A549 (cell line): ENCODE measurements at regions not wholly inside any gene's neighbourhood (a gene's known extent, or its start where the extent isn't known, plus 50 kb on each side); places are given as distances from the start of the nearest gene placed in this dataset.

Source experiments
- ATAC-seq, 2 experiments: fragments of 200-7000 bp in 1 of 2; fragments of >200 bp in 1 of 2; cut with Nextera tagmentation in 1 of 2; cut with Tn5 transposase in 1 of 2; 3 replicates each; pipeline versions ENCODE4 v1.8.0 to v1.9.1; 2018 to 2020; ENCODE audit warnings: mild to moderate bottlenecking in 1 of 2, moderate library complexity in 1 of 2
- CTCF ChIA-PET: fragments of 300-600 bp; sonication (Branson Sonifier 250); formaldehyde crosslinking; extraction: SDS; loops from one replicate; lab custom pipeline; 2021; ENCODE audit warnings: antibody characterized with exemption, inconsistent platforms; lab: Yijun Ruan, JAX
- POLR2A ChIA-PET: fragments of 350-600 bp; formaldehyde crosslinking; extraction: SDS; loops from one replicate; lab custom pipeline; 2021; ENCODE audit warnings: antibody characterized with exemption, inconsistent platforms; lab: Yijun Ruan, JAX
- DNase-seq, 2 experiments: peaks; one replicate each; pipeline versions ENCODE4 v3.0.0 to v3.0.0-alpha.2; 2011 to 2016; ENCODE audit warnings: low read depth in 1 of 2, low spot score in 1 of 2
- FAIRE-seq: peaks from 2 replicates; lab custom pipeline; 2011; peaks lifted over from hg19 to GRCh38; lab: Jason Lieb, UNC
- H3K27ac ChIP-seq, 2 experiments: fragments of >200 bp; sonication (Bioruptor Twin); formaldehyde crosslinking; 3 replicates each; pipeline ENCODE4 v1.5.1; 2016 to 2017
- H3K4me1 ChIP-seq: fragments of >200 bp; sonication (Bioruptor Twin); formaldehyde crosslinking; 3 replicates; pipeline ENCODE4 v1.6.1; 2016
- H3K4me2 ChIP-seq: fragments of >200 bp; sonication (Bioruptor Twin); formaldehyde crosslinking; 3 replicates; pipeline ENCODE4 v1.6.1; 2016
- H3K4me3 ChIP-seq: fragments of >200 bp; sonication (Bioruptor Twin); formaldehyde crosslinking; 3 replicates; pipeline ENCODE4 v1.5.1; 2016
- H3K9me3 ChIP-seq: fragments of >200 bp; sonication (Bioruptor Twin); formaldehyde crosslinking; 3 replicates; pipeline ENCODE4 v1.6.1; 2016
- CBX2 ChIP-seq: fragments of 200-600 bp; sonication (generic); IDR thresholded peaks from 2 replicates; pipeline ENCODE4 v1.6.1; 2016; ENCODE audit warnings: low read depth, mild to moderate bottlenecking, borderline replicate concordance
- CBX8 ChIP-seq: fragments of 200-600 bp; sonication (generic); IDR thresholded peaks from 2 replicates; pipeline ENCODE4 v1.6.1; 2016
- CEBPB ChIP-seq, 2 experiments: fragments of >200 bp in 1 of 2; sonication (Bioruptor Twin) in 1 of 2; formaldehyde crosslinking in 1 of 2; IDR thresholded peaks; 2 replicates each; pipeline ENCODE4 v1.6.1; 2012 to 2016
- EHF ChIP-seq: fragments of 250-450 bp; sonication (Bioruptor Pico); IDR thresholded peaks from 2 replicates; pipeline ENCODE4 v1.5.0; 2020; ENCODE audit warnings: mild to moderate bottlenecking
- FOSL2 ChIP-seq, 2 experiments: fragments of 450-650 bp in 1 of 2; fragments of >200 bp in 1 of 2; sonication (Bioruptor Twin) in 1 of 2; formaldehyde crosslinking; IDR thresholded peaks; 2 replicates each; pipeline versions ENCODE4 v1.5.0 to v1.6.1; 2016 to 2020; ENCODE audit warnings: mild to moderate bottlenecking in 1 of 2, moderate library complexity in 1 of 2
- FOXS1 ChIP-seq: fragments of 250-450 bp; sonication (Bioruptor Pico); IDR thresholded peaks from 2 replicates; pipeline ENCODE4 v1.5.0; 2020; ENCODE audit warnings: mild to moderate bottlenecking, moderate library complexity
- HDAC2 ChIP-seq: fragments of 200-600 bp; sonication (generic); IDR thresholded peaks from 2 replicates; pipeline ENCODE4 v1.6.1; 2016
- HEYL ChIP-seq: fragments of 250-450 bp; sonication (Bioruptor Pico); IDR thresholded peaks from 2 replicates; pipeline ENCODE4 v1.8.0; 2021; ENCODE audit warnings: mild to moderate bottlenecking, moderate library complexity
- HOXB13 ChIP-seq: fragments of 250-450 bp; sonication (Bioruptor Pico); IDR thresholded peaks from 2 replicates; pipeline ENCODE4 v1.5.0; 2020; ENCODE audit warnings: low read depth, mild to moderate bottlenecking, moderate library complexity
- JUN ChIP-seq, 2 experiments: fragments of >200 bp; sonication (Bioruptor Twin); formaldehyde crosslinking; IDR thresholded peaks; 2 replicates in 1 of 2; 3 replicates in 1 of 2; pipeline ENCODE4 v1.6.1; 2016 to 2017
- KDM1A ChIP-seq: fragments of 200-600 bp; sonication (generic); IDR thresholded peaks from 2 replicates; pipeline ENCODE4 v1.6.1; 2016; ENCODE audit warnings: low read depth, mild to moderate bottlenecking
- KDM5A ChIP-seq: fragments of 200-600 bp; sonication (generic); IDR thresholded peaks from 2 replicates; pipeline ENCODE4 v1.6.1; 2016; ENCODE audit warnings: antibody characterized with exemption, mild to moderate bottlenecking
- MAFK ChIP-seq: fragments of 450-650 bp; IDR thresholded peaks from 2 replicates; pipeline ENCODE4 v1.6.1; 2014; ENCODE audit not compliant: partially characterized antibody
- MAZ ChIP-seq: fragments of 150-350 bp; IDR thresholded peaks from 2 replicates; pipeline ENCODE4 v1.6.1; 2014; ENCODE audit warnings: antibody characterized with exemption, low read depth, low read length, borderline replicate concordance
- MYC ChIP-seq: IDR thresholded peaks from 2 replicates; pipeline ENCODE4 v1.6.1; 2012; ENCODE audit warnings: mild to moderate bottlenecking, inconsistent platforms, low read length, improper control_type of control experiment, borderline replicate concordance
- NFE2L2 ChIP-seq: fragments of 150-350 bp; conservative IDR thresholded peaks from 2 replicates; pipeline ENCODE4 v1.6.1; 2014; ENCODE audit warnings: low read length
- POLR2AphosphoS2 ChIP-seq: conservative IDR thresholded peaks from 2 replicates; pipeline ENCODE4 v1.6.1; 2012; ENCODE audit warnings: low read length, improper control_type of control experiment, inconsistent platforms
- RAD21 ChIP-seq, 2 experiments: fragments of >200 bp in 1 of 2; sonication (Bioruptor Twin) in 1 of 2; formaldehyde crosslinking in 1 of 2; IDR thresholded peaks in 1 of 2; conservative IDR thresholded peaks in 1 of 2; 2 replicates in 1 of 2; 3 replicates in 1 of 2; pipeline ENCODE4 v1.6.1; 2012 to 2018; ENCODE audit warnings: inconsistent platforms in 1 of 2
- RFX5 ChIP-seq: fragments of 450-650 bp; IDR thresholded peaks from 2 replicates; pipeline ENCODE4 v1.7.1; 2014; ENCODE audit warnings: antibody characterized with exemption, mild to moderate bottlenecking, moderate library complexity
- TFCP2L1 ChIP-seq: fragments of 250-450 bp; sonication (Bioruptor Pico); IDR thresholded peaks from 2 replicates; pipeline ENCODE4 v1.5.0; 2021; ENCODE audit warnings: mild to moderate bottlenecking
- TP53 ChIP-seq: fragments of 250-450 bp; sonication (Bioruptor Pico); IDR thresholded peaks from 2 replicates; pipeline ENCODE4 v1.5.0; 2021; ENCODE audit warnings: mild to moderate bottlenecking, moderate library complexity
- ZFP36 ChIP-seq: fragments of 450-650 bp; IDR thresholded peaks from 2 replicates; pipeline ENCODE4 v1.6.1; 2014; ENCODE audit warnings: borderline replicate concordance; ENCODE audit not compliant: partially characterized antibody
- ZNF302 ChIP-seq: fragments of 250-450 bp; sonication (Bioruptor Pico); IDR thresholded peaks from 2 replicates; pipeline ENCODE4 v1.9.0; 2021; ENCODE audit warnings: inconsistent platforms, mild to moderate bottlenecking, moderate library complexity
- WGBS: methylation state at CpG from one replicate; pipeline ENCODE4 v1.1.6; 2017; ENCODE audit errors: missing lambda C conversion rate; 5-methylcytosine and 5-hydroxymethylcytosine counted together
- TF ChIP-seq, protein P1 (sequence below): fragments of 150-350 bp; IDR thresholded peaks from 2 replicates; pipeline ENCODE4 v1.6.1; 2014; ENCODE audit warnings: low read depth, mild to moderate bottlenecking, low read length
- TF ChIP-seq, protein P2 (sequence below): IDR thresholded peaks from 2 replicates; pipeline ENCODE4 v1.6.1; 2012
- TF ChIP-seq, protein P3 (sequence below): IDR thresholded peaks from 2 replicates; pipeline ENCODE4 v1.6.1; 2012; ENCODE audit warnings: low read depth, borderline replicate concordance
- TF ChIP-seq, protein P4 (sequence below): fragments of >200 bp; sonication (Bioruptor Twin); formaldehyde crosslinking; IDR thresholded peaks from 2 replicates; pipeline ENCODE4 v1.6.1; 2016
- TF ChIP-seq, protein P5 (sequence below): fragments of >200 bp; sonication (Bioruptor Twin); formaldehyde crosslinking; IDR thresholded peaks from 3 replicates; pipeline ENCODE4 v1.6.1; 2016
- TF ChIP-seq, protein P6 (sequence below): fragments of >200 bp; sonication (Bioruptor Twin); formaldehyde crosslinking; IDR thresholded peaks from 3 replicates; pipeline ENCODE4 v1.5.1; 2016

DNA sequence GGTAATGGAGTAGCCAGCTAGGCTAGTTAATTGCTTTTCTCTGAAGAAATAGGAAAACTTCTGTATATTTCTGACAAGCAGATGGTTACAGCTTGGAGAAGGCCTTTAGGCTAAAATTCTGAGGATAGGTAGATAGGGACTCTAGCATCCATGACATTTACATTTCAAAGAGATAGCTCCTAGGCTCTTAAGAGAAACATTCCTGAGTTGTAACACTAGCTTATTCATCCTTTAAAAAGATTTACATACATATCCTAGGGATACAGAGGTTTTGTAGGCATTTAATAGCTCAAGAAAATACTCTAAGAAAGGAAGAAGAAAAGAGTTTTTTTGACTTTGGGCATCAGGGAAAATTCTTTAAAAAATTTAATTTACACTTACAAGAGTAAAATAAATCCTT is 130.9 kb upstream of the CCDC179 start:
- ATAC-seq (no peak), FAIRE-seq (no peak), DNase-seq (no peak)
- no peak overlapping the region for H3K4me2 ChIP-seq
- TF ChIP-seq KDM1A (no peak), EHF (CRISPR knock-in tag) (no peak), RAD21 (conservative IDR thresholded peaks at IDR 0.05 in 1 of 2, IDR thresholded peaks at IDR 0.05 in 1 of 2) (no peak), RFX5 (no peak), JUN (IDR thresholded peaks at IDR 0.05) (no peak), TP53 (CRISPR knock-in tag) (no peak), CBX8 (no peak), CBX2 (no peak), CEBPB (IDR thresholded peaks at IDR 0.05) (no peak), FOXS1 (CRISPR knock-in tag) (no peak)
- TF ChIP-seq, protein P1, sequence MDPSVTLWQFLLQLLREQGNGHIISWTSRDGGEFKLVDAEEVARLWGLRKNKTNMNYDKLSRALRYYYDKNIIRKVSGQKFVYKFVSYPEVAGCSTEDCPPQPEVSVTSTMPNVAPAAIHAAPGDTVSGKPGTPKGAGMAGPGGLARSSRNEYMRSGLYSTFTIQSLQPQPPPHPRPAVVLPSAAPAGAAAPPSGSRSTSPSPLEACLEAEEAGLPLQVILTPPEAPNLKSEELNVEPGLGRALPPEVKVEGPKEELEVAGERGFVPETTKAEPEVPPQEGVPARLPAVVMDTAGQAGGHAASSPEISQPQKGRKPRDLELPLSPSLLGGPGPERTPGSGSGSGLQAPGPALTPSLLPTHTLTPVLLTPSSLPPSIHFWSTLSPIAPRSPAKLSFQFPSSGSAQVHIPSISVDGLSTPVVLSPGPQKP = no peak
- TF ChIP-seq, protein P2, sequence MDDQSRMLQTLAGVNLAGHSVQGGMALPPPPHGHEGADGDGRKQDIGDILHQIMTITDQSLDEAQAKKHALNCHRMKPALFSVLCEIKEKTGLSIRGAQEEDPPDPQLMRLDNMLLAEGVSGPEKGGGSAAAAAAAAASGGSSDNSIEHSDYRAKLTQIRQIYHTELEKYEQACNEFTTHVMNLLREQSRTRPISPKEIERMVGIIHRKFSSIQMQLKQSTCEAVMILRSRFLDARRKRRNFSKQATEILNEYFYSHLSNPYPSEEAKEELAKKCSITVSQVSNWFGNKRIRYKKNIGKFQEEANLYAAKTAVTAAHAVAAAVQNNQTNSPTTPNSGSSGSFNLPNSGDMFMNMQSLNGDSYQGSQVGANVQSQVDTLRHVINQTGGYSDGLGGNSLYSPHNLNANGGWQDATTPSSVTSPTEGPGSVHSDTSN = no peak
- no peak overlapping the region for H3K4me3 ChIP-seq
- no peak overlapping the region for H3K27ac ChIP-seq
- no peaks in the 10 kb centered on the region for H3K4me1 ChIP-seq
- ChIA-PET POLR2A (no interaction called here), CTCF (no interaction called here)
- no peaks in the 10 kb centered on the region for H3K9me3 ChIP-seq

DNA sequence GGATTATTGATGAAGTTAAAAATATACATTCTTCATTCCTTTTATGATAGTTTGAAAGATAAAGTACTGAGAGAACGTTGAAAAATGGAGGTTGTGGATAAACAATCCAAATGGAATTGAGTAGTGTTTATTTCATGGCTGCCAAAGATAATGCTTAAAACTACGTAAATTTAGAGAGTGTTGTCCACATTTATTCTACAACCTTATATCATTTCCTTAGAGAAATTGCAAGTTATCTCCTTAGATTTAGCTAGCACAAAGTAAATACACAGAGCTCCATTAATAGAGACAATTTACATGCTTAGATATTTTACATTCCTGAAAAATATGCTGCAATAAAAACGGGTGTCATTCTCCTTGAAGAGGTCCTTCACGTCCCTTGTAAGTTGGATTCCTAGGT is 146.5 kb upstream of the CCDC179 start:
- 5% methylated on average over 4 of the region's 4 CpGs for WGBS
- Histone ChIP-seq H3K4me1 (no peaks in the 10 kb centered on the region), H3K9me3 (peaks cover 5% of the 10 kb centered on the region; the same call in 1 of the 3 replicates), H3K27ac (no peak overlapping the region), H3K4me3 (no peak overlapping the region), H3K4me2 (no peak overlapping the region)
- DNase-seq = no peak
- no peak for FAIRE-seq
- TF ChIP-seq ZNF302 (CRISPR knock-in tag) (no peak), HDAC2 (no peak), CEBPB (IDR thresholded peaks at IDR 0.05) (no peak), HOXB13 (CRISPR knock-in tag) (no peak), MAFK (no peak), JUN (IDR thresholded peaks at IDR 0.05) (no peak), MAZ (no peak), RAD21 (conservative IDR thresholded peaks at IDR 0.05 in 1 of 2, IDR thresholded peaks at IDR 0.05 in 1 of 2) (no peak), MYC (no peak), TFCP2L1 (CRISPR knock-in tag) (no peak), ZFP36 (no peak), NFE2L2 (no peak), KDM5A (no peak), POLR2AphosphoS2 (no peak), HEYL (CRISPR knock-in tag) (no peak), FOSL2 (IDR thresholded peaks at IDR 0.05) (no peak), FOSL2 (CRISPR knock-in tag; IDR thresholded peaks at IDR 0.05) (no peak)
- TF ChIP-seq, protein P3, sequence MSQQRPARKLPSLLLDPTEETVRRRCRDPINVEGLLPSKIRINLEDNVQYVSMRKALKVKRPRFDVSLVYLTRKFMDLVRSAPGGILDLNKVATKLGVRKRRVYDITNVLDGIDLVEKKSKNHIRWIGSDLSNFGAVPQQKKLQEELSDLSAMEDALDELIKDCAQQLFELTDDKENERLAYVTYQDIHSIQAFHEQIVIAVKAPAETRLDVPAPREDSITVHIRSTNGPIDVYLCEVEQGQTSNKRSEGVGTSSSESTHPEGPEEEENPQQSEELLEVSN = no peak
- TF ChIP-seq, protein P4, sequence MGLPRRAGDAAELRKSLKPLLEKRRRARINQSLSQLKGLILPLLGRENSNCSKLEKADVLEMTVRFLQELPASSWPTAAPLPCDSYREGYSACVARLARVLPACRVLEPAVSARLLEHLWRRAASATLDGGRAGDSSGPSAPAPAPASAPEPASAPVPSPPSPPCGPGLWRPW = no peak
- TF ChIP-seq, protein P5, sequence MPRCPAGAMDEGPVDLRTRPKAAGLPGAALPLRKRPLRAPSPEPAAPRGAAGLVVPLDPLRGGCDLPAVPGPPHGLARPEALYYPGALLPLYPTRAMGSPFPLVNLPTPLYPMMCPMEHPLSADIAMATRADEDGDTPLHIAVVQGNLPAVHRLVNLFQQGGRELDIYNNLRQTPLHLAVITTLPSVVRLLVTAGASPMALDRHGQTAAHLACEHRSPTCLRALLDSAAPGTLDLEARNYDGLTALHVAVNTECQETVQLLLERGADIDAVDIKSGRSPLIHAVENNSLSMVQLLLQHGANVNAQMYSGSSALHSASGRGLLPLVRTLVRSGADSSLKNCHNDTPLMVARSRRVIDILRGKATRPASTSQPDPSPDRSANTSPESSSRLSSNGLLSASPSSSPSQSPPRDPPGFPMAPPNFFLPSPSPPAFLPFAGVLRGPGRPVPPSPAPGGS = no peak
- TF ChIP-seq, protein P6, sequence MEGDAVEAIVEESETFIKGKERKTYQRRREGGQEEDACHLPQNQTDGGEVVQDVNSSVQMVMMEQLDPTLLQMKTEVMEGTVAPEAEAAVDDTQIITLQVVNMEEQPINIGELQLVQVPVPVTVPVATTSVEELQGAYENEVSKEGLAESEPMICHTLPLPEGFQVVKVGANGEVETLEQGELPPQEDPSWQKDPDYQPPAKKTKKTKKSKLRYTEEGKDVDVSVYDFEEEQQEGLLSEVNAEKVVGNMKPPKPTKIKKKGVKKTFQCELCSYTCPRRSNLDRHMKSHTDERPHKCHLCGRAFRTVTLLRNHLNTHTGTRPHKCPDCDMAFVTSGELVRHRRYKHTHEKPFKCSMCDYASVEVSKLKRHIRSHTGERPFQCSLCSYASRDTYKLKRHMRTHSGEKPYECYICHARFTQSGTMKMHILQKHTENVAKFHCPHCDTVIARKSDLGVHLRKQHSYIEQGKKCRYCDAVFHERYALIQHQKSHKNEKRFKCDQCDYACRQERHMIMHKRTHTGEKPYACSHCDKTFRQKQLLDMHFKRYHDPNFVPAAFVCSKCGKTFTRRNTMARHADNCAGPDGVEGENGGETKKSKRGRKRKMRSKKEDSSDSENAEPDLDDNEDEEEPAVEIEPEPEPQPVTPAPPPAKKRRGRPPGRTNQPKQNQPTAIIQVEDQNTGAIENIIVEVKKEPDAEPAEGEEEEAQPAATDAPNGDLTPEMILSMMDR = no peak
- CTCF ChIA-PET = no interaction called here
- POLR2A ChIA-PET = no interaction called here
- no peak for ATAC-seq
